Neural cell (in vitro differentiated cells): ENCODE measurements at regions not wholly inside any gene's neighbourhood (a gene's known extent, or its start where the extent isn't known, plus 50 kb on each side); places are given as distances from the start of the nearest gene placed in this dataset.

Experiments used
- CTCF ChIP-seq: fragments of 450-650 bp; IDR thresholded peaks from 2 replicates; pipeline ENCODE4 v1.5.1; 2014; ENCODE audit warnings: antibody characterized with exemption, mild to moderate bottlenecking, moderate library complexity; ENCODE audit not compliant: poor library complexity, severe bottlenecking
- EP300 ChIP-seq: fragments of 450-650 bp; conservative IDR thresholded peaks from 2 replicates; pipeline ENCODE4 v1.6.1; 2014; ENCODE audit warnings: antibody characterized with exemption, mild to moderate bottlenecking, moderate library complexity; ENCODE audit not compliant: poor library complexity, severe bottlenecking
- EZH2 ChIP-seq: fragments of 200-600, 300-800 bp; shearing (Covaris generic), sonication (generic); IDR thresholded peaks from 2 replicates; pipeline ENCODE4 v1.6.1; 2014; ENCODE audit warnings: antibody characterized with exemption, low read length, borderline replicate concordance, mild to moderate bottlenecking; ENCODE audit not compliant: insufficient read depth, poor library complexity, severe bottlenecking
- POLR2AphosphoS5 ChIP-seq: IDR thresholded peaks from 2 replicates; pipeline ENCODE4 v1.6.1; 2012
- RAD21 ChIP-seq: fragments of 450-650 bp; conservative IDR thresholded peaks from 2 replicates; pipeline ENCODE4 v1.6.1; 2014; ENCODE audit warnings: antibody characterized with exemption, mild to moderate bottlenecking, moderate library complexity
- REST ChIP-seq: IDR thresholded peaks from 2 replicates; pipeline ENCODE4 v1.6.1; 2012; ENCODE audit warnings: borderline replicate concordance

GRCh38 chr20:58113716-58114115, 114.7 kb downstream of the ANKRD60 start:
- TF ChIP-seq CTCF, result no peak
- no peak for TF ChIP-seq EZH2
- no peak for TF ChIP-seq POLR2AphosphoS5
- TF ChIP-seq RAD21, result no peak
- no peak for TF ChIP-seq EP300
- no peak for TF ChIP-seq REST
